CD4-positive, alpha-beta T cell (primary cell): ENCODE measurements at regions not wholly inside any gene's neighbourhood (a gene's known extent, or its start where the extent isn't known, plus 50 kb on each side); places are given as distances from the start of the nearest gene placed in this dataset.

Experiments
- ATAC-seq: fragments of 200-7000 bp; cut with Tn5 transposase; one replicate; pipeline ENCODE4 v1.10.0; 2022; ENCODE audit warnings: mild to moderate bottlenecking; ENCODE audit not compliant: poor library complexity
- CTCF ChIA-PET: fragments of 350-600 bp; sonication (Branson Sonifier 250); formaldehyde crosslinking; loops from one replicate; lab custom pipeline; 2021; ENCODE audit warnings: antibody characterized with exemption, inconsistent platforms; lab: Charles Lee
- POLR2A ChIA-PET: fragments of 350-600 bp; sonication (Branson Sonifier 250); formaldehyde crosslinking; loops from one replicate; lab custom pipeline; 2021; ENCODE audit warnings: antibody characterized with exemption, inconsistent platforms; lab: Charles Lee
- DNase-seq, 14 experiments: peaks; one replicate each; pipeline ENCODE4 v3.0.0-alpha.2; 2013 to 2020; ENCODE audit warnings: mixed read lengths in 2 of 14
- H3K27ac ChIP-seq, 2 donors: one replicate each; pipeline versions ENCODE4 v1.5.1 to v1.7.0; 2013; ENCODE audit warnings: low read length in 2 of 2, low read depth in 1 of 2, mild to moderate bottlenecking in 1 of 2
- H3K27me3 ChIP-seq, 2 experiments: 1 replicate in 1 of 2; 2 replicates in 1 of 2; pipeline versions ENCODE4 v1.6.1 to v1.7.0; 2013; ENCODE audit warnings: low read length in 2 of 2, control low read depth in 1 of 2, mild to moderate bottlenecking in 1 of 2, moderate library complexity in 1 of 2; ENCODE audit not compliant: insufficient read depth in 2 of 2, control insufficient read depth in 1 of 2
- H3K36me3 ChIP-seq: one replicate; pipeline ENCODE4 v1.6.1; 2013; ENCODE audit warnings: low read length, control low read depth; ENCODE audit not compliant: insufficient read depth
- H3K4me1 ChIP-seq: one replicate; pipeline ENCODE4 v1.6.1; 2013; ENCODE audit warnings: low read length, control low read depth; ENCODE audit not compliant: insufficient read depth
- H3K4me3 ChIP-seq: one replicate; pipeline ENCODE4 v1.5.1; 2013; ENCODE audit warnings: mild to moderate bottlenecking, low read length, moderate library complexity
- H3K9me3 ChIP-seq, 2 experiments: 1 replicate in 1 of 2; 2 replicates in 1 of 2; pipeline versions ENCODE4 v1.6.1 to v1.7.0; 2013; ENCODE audit warnings: low read length in 2 of 2, mild to moderate bottlenecking in 2 of 2, control low read depth in 1 of 2, moderate library complexity in 1 of 2; ENCODE audit not compliant: control insufficient read depth in 1 of 2, insufficient read depth in 1 of 2
- H3K27ac Mint-ChIP-seq: one replicate; pipeline ENCODE4 v1.8.0; 2020; ENCODE audit warnings: mixed read lengths
- H3K27me3 Mint-ChIP-seq: one replicate; pipeline ENCODE4 v1.8.0; 2021; ENCODE audit warnings: mixed read lengths
- H3K36me3 Mint-ChIP-seq: one replicate; pipeline ENCODE4 v1.8.0; 2021; ENCODE audit warnings: low read depth, mixed read lengths
- H3K4me1 Mint-ChIP-seq: one replicate; pipeline ENCODE4 v1.8.0; 2021; ENCODE audit warnings: low read depth, mixed read lengths
- H3K4me3 Mint-ChIP-seq: one replicate; pipeline ENCODE4 v1.8.0; 2020; ENCODE audit warnings: mild to moderate bottlenecking, mixed read lengths
- H3K9me3 Mint-ChIP-seq: one replicate; pipeline ENCODE4 v1.8.0; 2020; ENCODE audit warnings: mixed read lengths
- CTCF ChIP-seq: fragments of 200-600 bp; IDR thresholded peaks from one replicate; pipeline ENCODE4 v1.8.0; 2022; ENCODE audit warnings: antibody characterized with exemption, mild to moderate bottlenecking
- intact Hi-C, 2 experiments: fragments of 100-400 bp; cut with DNase I in 1 of 2; cut with micrococcal nuclease in 1 of 2; formaldehyde crosslinking; loops; one replicate each; pipeline versions ENCODE4 v1.15.1 to v1.9.0; 2023 to 2025; cut with DNase I, micrococcal nuclease

- Histone ChIP-seq H3K9me3 (no peaks in the 10 kb centered on the region), H3K27ac (no peak overlapping the region), H3K4me1 (no peaks in the 10 kb centered on the region), H3K27me3 (no peaks in the 10 kb centered on the region), H3K4me3 (no peak overlapping the region), H3K36me3 (no peaks in the 10 kb centered on the region)
- H3K4me3 Mint-ChIP-seq: no peak overlapping the region
- no peak overlapping the region for H3K27ac Mint-ChIP-seq
- DNase-seq (no peak), ATAC-seq (no peak)
- ChIA-PET POLR2A (no interaction called here), CTCF (no interaction called here)
- no peaks in the 10 kb centered on the region for H3K4me1 Mint-ChIP-seq
- H3K36me3 Mint-ChIP-seq: no peaks in the 10 kb centered on the region
- TF ChIP-seq CTCF: no peak
- intact Hi-C loops: no loop called here
- peaks cover 7% of the 10 kb centered on the region for H3K9me3 Mint-ChIP-seq
- H3K27me3 Mint-ChIP-seq: no peaks in the 10 kb centered on the region
These were observed 761.9 kb downstream of the TYW1 start for GRCh38 chr7:67758551-67758950.

- H3K36me3 ChIP-seq: no peaks in the 10 kb centered on the region
- no peaks in the 10 kb centered on the region for H3K27me3 ChIP-seq
- Mint-ChIP-seq H3K27me3 (no peaks in the 10 kb centered on the region), H3K27ac (no peak overlapping the region), H3K9me3 (peaks cover 12% of the 10 kb centered on the region), H3K4me3 (no peak overlapping the region), H3K36me3 (no peaks in the 10 kb centered on the region), H3K4me1 (no peaks in the 10 kb centered on the region)
- H3K27ac ChIP-seq: no peak overlapping the region
- POLR2A ChIA-PET: no interaction called here
- DNase-seq (no peak), ATAC-seq (no peak)
- peaks cover 0 to under 1% of the 10 kb centered on the region in 2 experiments for H3K9me3 ChIP-seq
- no peak for TF ChIP-seq CTCF
- no peak overlapping the region for H3K4me3 ChIP-seq
- intact Hi-C loops: no loop called here
- H3K4me1 ChIP-seq: no peaks in the 10 kb centered on the region
- CTCF ChIA-PET: no interaction called here
These were observed 764.3 kb downstream of the TYW1 start for GRCh38 chr7:67760971-67761370.

GRCh38 chr7:67762516-67762915 lies 765.9 kb downstream of the TYW1 start:
- H3K4me3 ChIP-seq: no peak overlapping the region

More at GRCh38 chr7:67762516-67762915, 765.9 kb downstream of the TYW1 start:
- H3K27ac Mint-ChIP-seq: no peak overlapping the region
- no peak for DNase-seq
- ChIA-PET POLR2A (interaction anchor here (0.5 kb wide), 1 partner anchor 1458 kb away, joined by 3 read pairs; no protein-coding TSS in a partner anchor), CTCF (no interaction called here)
- Histone ChIP-seq H3K9me3 (peaks cover 5% of the 10 kb centered on the region in 2 experiments), H3K4me1 (no peaks in the 10 kb centered on the region), H3K27me3 (no peaks in the 10 kb centered on the region), H3K36me3 (no peaks in the 10 kb centered on the region), H3K27ac (no peak overlapping the region)
- TF ChIP-seq CTCF: no peak
- peaks cover 15% of the 10 kb centered on the region for H3K9me3 Mint-ChIP-seq
- ATAC-seq: no peak
- no peaks in the 10 kb centered on the region for H3K27me3 Mint-ChIP-seq
- intact Hi-C loops: no loop called here
- no peak overlapping the region for H3K4me3 Mint-ChIP-seq
- no peaks in the 10 kb centered on the region for H3K36me3 Mint-ChIP-seq
- no peaks in the 10 kb centered on the region for H3K4me1 Mint-ChIP-seq
